Stimulated activated CD4-positive, alpha-beta T cell treated with anti-CD3 and anti-CD28 coated beads, Interleukin-12 subunit alpha, Interleukin-12 subunit beta, amount 100 ng/mL, for 4 hours (primary cell): ENCODE measurements at regions not wholly inside any gene's neighbourhood (a gene's known extent, or its start where the extent isn't known, plus 50 kb on each side); places are given as distances from the start of the nearest gene placed in this dataset.

Experiments
- DNase-seq: peaks from one replicate; pipeline ENCODE4 v3.0.0-alpha.2; 2020

DNA sequence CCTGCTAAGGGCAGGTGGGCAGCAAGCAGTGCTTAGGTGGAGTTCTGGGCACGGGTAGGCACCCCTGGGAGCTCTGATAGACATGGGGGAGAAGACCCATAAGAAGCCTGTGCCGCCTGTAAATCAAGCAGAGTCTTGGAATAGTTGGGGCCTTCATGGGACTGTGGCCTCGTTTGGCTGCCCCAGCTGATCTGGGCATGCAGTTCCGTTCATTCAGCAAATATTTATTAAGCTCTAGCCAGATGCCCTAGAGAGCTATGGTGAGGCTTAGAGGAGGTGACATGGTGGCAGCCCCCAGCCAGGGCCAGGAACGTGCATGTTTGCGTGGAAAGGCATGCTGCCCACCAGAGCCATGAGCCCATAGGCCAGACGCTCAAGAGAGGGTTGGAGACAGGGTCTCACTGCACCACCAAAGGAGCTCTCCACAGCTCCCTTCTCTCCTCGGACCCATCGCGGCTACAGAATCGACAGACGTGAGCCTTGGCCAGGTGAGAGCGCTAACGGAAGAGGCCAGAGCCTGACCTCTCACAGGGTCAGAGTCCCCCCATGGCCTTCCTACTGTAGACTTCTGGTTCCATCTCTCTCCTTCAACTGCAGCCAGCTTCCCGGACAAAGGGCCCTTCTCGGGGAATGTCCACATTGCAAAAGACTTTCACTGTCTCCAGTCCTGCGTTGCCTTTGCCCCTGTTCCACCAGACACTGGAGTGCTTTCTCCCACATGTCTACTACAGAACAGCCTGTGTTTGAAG, 135.7 kb downstream of the INHBB start:
- no peak for DNase-seq

DNA sequence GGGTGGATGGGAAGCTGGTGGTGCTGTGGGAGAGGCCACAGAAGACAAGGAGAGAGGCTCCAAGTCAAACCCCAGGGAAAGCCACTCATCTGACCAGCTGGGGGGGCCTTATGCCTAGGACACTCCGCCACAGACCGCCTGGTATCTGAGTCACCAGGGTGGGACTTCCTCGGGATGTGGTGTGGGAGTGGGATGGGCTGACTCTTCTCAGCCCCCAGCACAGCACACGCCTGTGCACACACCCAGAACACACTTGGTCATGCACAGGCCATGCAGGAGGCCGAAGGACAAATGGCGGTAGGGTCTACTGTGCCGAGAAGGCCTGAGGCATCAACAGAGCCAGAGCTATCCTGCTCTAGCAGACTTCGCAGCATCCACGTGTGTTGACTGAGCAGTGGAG, 136.4 kb downstream of the INHBB start:
- no peak for DNase-seq

DNA sequence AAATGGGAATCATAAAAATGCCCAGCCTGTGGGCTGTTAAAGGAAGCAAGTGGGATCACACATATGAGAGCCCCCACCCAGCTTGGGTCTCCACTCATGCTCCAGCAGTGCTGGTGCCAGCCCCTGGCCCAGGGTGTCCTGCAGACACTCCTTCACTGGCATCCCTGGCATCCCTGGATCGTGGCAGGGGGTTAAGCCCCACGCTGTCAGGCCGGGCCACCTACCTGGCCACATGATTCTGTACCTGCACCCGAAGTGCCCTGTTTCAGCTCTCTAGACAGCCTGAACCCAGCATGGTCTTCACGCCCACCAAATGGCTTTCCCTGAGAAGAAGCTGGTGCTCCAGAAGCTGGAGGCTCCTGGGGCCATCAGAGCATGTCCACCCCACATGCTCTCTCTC, 137.4 kb downstream of the INHBB start:
- DNase-seq = no peak

DNA sequence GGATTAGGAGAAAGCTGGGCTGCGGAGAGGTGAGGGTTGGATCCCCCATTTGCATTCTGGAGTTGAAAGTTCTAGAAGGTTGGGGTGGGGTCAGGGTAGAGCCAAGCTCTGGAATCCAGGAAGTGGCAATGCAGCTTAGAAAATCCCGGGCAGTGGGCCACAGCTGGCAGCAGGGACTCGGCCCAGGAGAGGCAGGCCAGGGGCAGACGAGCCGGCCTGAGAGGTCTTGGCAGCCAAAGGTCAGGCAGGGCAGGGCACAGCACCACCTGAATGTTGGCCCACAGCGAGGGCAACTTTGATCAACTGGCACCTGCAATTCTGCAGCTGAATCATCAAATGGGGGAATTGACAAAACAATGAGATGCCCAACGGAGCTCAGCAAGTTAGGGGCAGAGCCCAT, 139.2 kb downstream of the INHBB start:
- DNase-seq = no peak

DNA sequence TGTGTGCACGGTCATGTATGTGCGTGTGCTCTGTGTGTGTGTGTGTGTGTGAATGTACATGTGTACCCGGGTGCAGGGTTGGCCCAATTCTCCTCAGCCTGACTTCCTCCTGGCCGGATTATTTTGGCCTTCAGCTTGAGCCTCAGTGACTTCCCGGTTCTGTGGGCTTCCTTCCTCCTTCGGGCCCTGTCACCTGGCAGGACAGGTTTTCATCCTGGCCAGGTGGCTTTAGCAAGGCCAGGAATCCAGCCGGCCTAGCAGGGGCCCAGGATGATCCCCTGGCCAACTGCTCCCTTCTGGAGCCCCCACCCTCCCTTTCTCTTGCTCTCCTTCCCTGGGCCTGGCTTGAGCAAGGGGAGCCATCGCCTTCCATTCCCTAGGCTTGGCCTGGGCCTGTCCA, 140.5 kb downstream of the INHBB start:
- no peak for DNase-seq

DNA sequence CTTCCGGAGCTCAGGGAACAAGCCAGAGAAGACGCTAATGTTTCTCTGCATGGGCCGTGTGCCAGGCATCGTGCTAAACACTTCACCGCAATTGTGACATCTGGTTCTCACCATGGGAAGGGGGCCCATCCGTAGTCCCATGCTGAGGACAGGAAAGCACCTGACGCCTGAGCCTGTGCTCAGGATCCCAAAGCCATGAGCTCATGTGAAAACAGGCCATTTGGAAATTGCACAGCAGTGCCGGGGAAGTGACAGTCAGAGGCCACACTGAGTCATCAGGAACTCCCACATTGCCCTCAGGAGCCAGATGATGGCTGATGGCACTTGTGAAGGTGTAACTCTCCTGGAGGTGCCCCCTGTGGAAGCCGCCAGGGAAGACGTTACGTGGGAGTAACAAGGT, 141.0 kb downstream of the INHBB start:
- DNase-seq = no peak

DNA sequence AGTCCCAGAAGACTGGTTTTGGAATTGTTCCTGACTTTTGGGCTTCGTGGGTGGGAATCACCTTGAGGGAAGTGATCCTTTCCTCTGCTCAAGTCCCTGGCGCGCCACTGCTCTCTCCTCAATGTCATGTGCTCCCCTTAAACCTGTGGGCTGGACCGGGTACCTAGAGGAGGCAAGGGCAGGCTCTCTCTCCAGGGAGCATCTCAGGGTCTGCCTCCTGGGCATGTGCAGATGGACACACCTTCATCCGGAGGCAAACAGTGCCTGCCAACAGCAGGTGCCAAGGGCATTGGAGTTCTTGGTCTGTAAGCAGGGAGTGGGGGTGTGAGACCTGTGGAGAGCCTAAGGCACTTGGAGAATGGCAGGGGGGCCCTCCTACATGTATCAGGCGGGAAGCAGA, 142.6 kb downstream of the INHBB start:
- DNase-seq = no peak

DNA sequence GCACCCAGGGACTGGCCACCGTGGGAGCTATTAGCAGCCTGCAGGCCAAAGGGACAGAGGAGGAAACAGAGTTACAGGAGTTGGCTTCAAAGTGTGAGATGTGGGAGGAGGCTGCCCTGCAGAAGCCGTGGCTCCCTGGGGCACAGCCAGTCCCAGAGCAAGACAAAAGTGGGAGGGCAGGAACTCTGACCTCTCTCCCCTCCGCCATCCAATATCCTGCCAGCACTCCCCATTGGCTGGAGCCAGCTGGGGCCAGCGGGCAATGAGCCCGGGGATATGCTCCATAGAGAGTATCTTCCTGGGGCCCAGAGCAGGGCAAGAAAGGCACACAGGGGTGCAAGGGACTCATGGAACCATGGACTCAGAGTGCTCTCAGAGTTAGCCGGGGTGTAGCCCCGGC, 143.1 kb downstream of the INHBB start:
- DNase-seq = no peak

DNA sequence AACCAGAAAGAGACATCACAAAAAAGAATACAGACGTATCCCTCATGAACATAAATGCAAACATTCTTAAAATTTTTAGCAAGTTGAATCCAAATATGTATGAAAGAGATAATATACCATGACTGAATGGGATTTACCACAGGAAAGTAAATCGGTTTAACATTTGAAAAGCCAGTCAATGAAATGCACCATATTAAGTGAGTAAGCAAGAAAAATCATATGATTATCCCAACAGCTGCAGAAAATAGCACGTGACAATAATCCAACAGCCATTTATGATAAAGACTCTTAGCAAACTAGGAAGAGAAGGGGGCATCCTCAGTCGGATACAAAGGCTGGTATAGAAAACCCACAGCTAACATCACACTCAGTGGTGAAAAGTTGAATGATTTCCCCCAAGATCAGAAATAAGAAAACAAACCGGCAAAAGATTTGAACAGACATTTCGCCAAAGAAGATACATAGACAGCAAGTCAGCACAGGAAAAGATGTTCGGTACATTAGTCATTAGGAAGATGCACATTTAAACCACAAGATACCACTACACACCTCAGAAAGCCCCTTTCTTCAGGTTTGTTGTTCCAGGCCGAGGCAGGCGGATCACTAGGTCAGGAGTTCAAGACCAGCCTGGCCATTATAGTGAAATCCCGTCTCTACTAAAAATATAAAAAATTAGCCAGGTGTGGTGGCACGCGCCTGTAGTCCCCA, 144.3 kb downstream of the INHBB start:
- DNase-seq = no peak

DNA sequence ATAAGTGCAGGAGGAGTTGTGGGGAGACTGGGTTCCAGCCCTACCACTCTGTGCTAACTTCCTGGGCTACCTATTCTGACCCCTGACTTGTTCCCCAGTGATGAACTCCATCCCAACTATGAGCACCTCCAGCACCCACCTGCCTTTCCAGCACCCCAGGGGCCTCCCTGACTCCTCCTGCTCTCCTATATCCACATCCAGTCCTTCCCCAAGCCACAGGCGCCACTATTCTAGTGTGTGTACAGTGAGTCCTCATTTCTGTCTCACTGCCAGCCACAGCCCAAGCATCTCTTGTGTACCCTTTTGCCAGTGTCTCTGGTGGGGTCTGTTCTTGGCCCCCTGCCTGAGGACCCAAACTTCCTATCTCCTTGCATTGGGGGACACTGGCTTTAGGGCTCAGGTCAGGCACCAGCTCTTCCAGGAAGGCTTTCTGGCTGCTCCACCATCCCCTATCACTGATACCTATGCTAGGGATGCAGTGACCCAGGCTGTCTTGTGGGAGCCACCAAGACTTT, 145.2 kb downstream of the INHBB start:
- no peak for DNase-seq

DNA sequence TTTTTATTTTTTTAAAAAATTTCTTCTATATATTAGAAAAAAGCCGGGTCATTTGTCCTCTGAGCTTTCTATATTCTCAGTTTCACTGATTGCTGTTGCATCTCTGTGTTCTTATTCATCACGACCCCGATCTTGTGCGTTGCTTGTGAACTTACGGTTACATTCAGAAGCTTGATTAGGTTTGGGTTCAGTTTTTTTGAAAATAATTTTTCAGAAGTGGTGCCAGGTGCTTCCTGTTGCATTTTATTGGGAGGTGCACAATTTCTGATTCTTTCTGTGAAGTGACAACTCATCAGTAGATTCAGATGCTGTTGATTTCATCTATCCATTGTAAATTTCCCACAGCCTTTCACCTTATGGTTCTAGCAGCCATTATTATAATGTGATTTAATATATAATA, 147.3 kb downstream of the INHBB start:
- no peak for DNase-seq

DNA sequence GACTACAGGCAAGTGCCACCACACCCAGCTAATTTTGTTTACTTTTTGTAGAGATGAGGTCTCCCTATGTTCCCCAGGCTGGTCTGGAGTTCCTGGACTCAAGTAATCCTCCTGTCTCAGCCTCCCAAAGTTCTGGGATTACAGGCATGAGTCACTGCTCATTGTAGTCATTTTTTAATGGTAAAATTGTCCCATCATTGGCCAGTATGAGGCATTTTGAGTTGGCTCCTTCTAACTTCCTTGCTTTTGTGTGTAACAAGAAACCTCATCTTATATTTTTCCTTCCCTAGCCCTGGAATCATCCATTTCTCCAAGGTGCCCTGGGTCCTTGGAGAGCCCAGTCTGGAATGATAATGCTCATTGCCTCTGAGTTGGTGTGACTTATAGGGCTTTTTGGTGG, 148.5 kb downstream of the INHBB start:
- no peak for DNase-seq

DNA sequence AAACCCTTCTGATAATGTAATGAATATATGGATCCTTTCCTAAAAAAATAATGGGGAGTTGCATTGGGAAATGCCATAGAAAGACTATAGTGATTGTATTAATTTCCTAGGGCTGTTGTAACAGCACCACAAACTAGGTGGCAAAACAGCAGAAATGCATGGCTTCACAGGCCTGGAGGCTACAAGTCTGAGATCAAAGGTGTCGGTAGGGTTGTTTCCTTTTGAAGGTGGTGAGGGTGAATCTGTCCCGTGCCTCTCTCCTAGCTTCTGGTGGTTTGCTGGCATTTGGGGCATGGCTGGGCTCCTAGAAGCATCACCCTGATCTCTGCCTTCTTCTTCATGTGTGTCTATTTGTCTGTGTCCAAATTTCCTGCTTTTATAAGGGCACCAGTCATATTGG, 149.7 kb downstream of the INHBB start:
- DNase-seq = no peak

DNA sequence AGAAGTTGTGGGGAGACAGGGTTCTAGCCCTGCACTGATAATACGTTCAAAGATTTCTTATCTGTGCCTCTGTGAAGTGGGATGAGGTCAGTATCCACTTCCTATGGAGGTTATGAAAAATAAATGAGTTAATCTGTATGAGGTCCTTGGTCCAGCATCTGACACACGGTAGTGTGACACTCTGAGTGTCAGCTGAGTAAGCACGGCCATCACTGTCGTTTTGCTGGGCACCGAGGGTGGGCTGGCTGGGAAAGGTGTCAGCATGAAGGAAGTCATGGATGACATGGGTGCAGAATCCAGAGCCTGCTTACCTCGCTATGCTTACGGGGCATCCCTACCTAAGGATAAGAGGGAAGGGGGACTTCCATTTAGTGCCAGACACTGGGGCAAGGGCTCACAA, 150.3 kb downstream of the INHBB start:
- DNase-seq = no peak

DNA sequence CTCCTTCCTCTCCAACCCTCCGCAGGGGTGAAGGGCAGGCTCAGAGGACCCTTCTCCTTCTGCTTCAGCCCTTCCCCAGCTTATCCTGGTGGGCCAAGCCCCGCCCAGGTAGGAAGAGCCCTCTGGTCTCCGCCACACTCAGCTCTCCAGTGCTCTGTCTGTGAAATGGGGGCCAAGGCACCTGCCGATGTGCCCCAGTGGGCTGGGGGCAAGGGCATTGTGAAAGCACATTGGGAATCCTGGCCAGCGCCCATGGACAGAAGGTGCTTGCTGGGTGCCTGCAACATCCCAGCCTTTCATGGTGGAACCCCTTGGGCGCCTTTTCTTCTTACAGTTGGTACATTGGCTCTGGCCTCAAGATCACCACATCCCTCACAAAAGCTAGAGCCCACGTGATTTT, 150.8 kb downstream of the INHBB start:
- DNase-seq = no peak

DNA sequence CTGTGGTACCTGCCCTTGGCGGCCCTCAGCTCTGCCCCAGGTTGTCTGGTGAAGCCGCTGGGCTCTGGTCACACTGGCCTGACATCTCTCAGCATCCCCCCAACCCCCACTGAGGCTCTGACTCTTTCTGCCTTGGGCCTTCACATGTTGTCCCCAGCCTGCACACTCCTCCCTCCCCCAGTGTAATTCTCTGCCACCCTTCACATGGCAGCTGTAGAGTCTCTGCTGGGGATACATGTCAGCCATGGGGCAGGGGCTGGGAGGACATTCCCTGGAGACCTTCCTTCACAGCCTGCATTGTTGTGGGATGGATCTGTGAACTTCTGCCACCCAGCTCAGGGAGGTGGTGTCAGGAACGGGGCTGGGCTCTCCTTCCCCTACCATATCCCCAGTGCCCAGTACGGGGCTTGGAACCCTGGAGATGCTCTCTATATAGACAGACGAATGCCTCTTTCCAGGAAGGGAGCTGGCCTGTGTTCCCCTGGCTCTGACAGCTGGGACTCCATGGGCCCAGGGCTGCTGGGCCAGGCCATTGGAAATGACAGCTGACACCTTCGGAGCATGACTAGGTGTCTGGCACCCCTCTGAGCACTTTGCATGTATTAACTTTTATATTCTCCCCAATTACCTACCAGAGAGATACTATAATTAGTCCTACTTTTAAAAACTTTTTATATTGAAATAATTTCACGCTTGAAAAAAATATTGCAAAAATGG, 151.5 kb downstream of the INHBB start:
- no peak for DNase-seq

DNA sequence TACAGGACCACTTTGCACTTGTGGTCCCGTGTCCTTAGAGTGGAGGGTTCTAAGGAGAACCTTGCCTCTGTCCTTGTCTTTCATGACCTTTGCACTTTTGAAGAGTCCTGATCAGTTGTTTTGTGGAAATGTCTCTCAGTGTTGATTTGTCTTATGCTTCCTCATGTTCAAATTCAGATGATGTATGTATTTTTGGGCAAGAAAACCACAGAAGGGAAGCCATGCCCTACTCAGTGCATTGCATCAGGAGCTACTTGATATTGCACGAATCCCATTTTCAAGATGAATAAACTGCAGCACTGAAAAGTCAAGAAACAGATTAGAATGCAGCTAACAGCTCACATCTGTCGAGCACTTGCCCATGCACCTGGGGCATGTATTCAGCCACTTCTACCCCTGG, 152.2 kb downstream of the INHBB start:
- DNase-seq = no peak

DNA sequence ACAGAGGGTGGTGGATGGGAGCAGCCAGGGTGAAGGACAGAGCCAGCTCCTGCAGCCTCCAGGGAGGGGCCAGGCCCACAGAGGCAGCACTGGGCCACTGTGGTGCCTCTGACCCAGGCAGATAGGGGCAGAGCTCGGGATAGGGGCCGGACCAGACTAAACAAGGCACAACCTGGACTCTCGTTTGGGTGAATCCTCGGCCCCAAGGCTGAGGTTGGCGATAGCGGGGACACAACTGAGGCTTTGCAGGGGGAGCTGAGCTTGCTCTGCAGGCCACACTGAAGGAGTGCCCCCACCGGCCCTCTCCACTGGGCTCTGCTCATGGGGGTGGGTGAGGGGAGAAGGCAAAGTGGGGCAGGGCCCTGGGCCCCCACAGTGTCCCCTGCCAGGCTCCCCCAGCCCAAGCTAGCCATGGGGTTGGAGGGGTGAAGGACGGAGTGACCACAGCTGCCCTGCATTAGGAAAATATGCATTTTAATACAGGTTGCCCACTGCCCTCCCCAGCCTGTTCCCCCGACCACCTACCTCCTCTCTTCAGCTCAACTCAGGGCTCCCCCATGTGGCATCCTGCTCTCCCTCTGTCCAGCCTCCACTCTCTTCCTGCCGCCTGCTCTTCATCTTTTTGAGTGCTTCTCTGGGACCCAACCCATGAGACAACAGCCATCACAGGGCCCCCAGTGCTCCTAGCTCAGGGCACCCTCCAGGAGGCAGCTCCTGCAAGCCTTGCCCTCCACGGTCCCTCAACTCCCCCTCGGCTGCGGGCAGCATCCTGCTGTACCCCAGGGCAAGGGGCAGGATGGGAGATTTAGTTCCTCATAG, 152.8 kb downstream of the INHBB start:
- no peak for DNase-seq

DNA sequence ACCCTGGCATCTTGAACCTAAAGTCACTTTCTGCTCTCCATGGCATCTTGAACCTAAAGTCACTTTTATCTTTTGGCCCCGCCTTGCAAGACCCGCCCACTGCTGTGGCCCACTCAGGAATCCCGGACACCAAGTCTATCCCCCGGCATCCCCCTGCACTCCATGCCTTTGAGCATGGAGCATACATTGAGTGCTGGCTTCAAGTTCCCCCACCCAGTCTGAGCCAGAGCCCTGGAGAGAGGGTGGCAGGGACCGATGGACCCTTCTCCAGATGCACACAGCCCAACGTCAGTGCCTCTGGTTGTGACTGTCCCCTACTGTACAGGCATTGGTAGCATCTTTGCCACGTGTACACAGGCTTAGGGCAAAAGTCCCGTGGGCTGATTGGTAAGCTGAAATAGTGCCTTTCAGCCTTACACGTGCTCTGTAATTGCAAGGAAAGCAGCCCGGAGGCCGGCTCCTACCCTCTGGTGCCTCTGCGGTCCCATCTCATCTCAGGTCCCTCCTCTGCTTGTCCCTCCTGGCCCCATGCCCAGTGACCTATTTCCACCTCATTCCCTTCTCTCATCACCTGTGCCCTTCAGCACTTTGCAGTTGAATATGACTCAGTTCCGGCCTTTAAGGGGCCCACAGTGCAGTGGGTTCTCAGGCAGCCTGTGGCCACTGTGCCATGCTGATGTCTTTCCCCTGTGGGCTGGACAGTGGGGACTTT, 154.0 kb downstream of the INHBB start:
- no peak for DNase-seq

DNA sequence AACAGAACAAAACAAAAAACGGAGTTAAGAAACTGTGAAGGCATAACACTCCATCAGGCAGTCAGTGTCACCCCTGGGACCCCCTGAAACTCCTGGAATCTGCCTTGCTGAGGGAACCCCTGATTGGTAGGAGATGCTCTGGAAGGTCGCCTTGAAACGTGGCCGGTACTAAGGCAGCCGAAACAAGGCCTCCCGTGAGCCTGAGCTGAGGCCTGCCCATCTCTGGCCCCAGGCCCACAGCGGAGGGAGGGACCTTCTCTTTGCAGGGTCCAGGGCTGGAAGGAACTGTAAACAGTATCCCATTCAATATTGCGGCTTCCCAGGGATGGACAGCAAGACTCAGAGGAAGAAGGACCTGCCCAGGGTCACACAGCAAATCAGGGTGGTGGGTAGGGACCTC, 155.7 kb downstream of the INHBB start:
- DNase-seq = no peak

DNA sequence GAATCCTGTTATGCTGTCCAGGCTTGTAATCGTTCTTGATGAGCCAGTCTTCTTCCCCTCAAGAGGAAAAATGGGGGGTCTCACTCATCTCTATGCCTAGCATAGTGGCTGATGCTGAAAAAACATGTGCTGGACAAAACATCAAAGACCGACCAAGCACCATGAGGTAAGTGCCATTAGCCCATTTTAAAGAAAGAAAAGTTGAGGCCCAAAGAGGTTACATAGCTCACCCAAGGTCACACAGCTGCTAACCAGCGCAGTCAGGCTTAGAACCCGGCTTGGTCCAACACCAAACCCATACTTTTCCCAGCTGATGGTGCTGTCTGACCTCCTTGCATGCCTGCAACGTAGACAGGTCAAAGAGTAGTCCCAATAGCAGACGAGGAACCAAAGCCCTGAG, 156.4 kb downstream of the INHBB start:
- DNase-seq = no peak

DNA sequence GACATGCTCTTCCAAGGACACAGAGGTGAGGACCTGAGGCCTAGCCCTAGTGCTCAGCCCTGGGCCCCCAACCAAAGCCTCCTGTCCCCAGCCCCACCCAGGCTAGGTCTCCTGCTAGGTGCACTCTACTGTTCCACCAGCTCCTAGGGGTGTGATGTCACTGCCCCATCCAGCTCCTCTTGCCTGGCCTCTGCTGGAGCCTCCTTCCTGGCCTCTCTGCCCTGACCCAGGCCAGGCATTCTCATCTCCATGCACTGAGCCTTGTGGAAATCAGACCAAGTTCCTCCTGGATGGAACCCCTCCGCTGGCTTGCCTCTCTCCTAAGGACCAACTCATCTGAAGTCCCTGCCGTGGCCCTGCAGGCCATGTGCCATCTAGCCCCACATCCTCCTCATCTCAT, 156.8 kb downstream of the INHBB start:
- no peak for DNase-seq
